Activated CD4-positive, alpha-beta T cell treated with anti-CD3 and anti-CD28 coated beads, Interleukin-2, Interleukin-4, amounts not matched to agents 100 ng/mL and 50 ng/mL, durations not matched to agents 16 hours and 8 hours (primary cell): ENCODE measurements at regions not wholly inside any gene's neighbourhood (a gene's known extent, or its start where the extent isn't known, plus 50 kb on each side); places are given as distances from the start of the nearest gene placed in this dataset.

Experiments used
- DNase-seq: peaks from one replicate; pipeline ENCODE4 v3.0.0-alpha.2; 2020; ENCODE audit warnings: low spot score

- DNase-seq, result no peak
These were observed 63.6 kb downstream of the NUDT12 start for GRCh38 chr5:103498800-103499551.

DNA sequence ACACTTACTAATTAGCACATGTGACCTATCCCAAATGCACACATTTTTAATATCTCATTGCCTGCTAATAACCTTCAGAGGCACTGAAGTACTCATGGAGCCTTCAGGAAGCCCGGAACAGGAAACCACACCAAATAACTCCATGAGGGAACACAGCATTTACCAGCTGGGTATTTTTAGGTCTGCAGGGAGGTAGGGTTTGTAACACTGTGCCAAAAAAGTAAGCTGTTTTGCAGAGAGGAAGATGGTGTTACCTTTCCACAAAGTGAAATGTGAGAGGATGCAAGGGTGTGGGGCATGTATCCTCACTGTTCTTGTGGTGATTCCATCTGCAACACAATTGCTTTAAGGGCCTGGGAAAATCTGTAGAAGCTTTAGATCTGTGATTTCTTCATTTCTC lies 64.4 kb downstream of the NUDT12 start:
- no peak for DNase-seq

- no peak for DNase-seq
These were observed 64.8 kb downstream of the NUDT12 start for GRCh38 chr5:103497781-103498180.

GRCh38 chr5:103490030-103490739 lies 72.4 kb downstream of the NUDT12 start:
- no peak for DNase-seq

DNA sequence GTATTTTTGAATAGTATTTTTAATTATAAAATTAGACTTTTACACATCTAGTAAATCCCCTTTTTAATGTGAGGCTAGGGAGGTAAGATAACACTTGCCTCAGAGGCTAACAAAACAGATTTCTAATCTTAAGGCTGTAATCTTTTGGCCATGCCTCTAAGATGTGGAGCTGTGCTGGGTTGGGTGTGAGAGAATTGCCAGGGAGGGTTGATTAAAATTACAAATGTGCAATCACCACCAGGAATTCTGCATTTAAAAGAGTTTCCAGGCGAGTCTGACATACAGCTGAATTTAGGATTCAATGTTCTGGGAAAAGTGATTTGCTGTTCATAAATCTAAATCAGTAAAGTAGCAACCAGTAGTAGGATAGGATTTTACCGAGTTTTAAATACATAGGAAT lies 73.3 kb downstream of the NUDT12 start:
- DNase-seq, result no peak

DNA sequence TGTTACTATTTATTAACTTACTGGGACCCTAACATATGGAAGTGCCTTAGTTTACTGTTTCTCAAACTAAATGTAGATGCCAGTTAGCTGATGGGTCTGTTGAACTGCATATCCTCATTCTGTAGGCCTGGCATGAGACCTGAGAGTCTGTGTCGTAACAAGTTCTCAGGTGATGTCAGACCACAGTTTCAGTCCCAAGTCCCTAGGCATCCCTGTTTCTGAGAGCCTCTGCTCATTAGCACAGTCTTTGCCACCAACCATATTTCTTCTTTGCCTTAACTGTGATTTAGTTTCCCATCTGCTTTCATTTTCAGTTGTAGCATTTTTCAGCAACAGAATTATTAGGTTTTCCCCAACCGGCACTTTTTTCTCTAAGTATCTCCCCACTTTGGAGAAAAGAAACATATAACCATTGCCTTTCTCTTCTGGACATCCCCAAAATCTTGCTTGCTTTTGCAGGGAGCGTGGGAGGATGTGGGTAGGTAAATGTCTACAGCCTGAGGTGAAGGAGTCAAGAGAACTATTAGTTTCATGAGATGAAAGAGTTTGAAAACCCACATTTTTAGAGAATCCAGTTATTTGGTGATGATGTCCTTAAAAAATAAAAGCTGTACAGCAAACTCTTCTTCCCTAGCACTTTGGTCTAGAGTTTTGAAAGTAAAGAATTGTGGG lies 74.6 kb downstream of the NUDT12 start:
- no peak for DNase-seq

- no peak for DNase-seq
These were observed 75.4 kb downstream of the NUDT12 start for GRCh38 chr5:103487218-103487617.

DNA sequence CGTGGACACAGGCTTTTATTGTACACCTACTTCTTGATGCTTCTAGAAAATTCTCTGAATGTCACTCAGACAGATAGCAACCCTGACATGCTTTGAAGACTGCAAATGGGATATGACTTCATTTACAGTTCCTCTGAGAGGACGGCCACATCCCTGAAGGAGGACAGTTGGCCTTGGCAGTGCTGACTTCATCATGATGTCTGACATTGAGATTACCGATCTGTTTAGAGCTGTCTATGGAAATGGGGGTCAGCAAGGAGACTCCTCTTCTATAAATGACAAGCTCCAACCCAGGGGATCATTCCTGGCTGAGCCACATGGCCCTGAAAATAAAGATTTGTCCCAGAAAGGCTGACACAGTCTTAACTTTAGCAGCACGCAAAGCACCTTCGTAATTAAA lies 75.8 kb downstream of the NUDT12 start:
- DNase-seq, result no peak

GRCh38 chr5:103480246-103480645 lies 82.3 kb downstream of the NUDT12 start:
- DNase-seq, result no peak

DNA sequence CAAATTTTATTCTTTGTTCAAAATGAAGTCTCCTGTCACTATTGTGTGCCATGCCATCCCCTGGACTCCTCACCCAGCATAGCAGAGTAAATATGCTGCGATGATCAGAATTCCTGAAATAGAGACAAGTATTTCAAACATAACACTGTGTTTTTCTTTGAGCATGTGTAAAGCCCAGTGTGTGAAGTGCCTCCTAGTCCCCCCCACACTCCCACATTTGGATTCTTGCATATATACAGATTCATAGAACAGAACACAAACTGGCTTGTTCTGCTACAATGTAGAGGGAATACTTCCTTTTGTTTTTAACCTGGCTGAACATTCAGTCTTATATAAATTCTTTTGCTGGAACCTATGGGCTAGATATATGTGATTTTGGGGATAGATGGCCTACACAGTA lies 84.9 kb downstream of the NUDT12 start:
- no peak for DNase-seq

GRCh38 chr5:103476811-103477210 lies 85.8 kb downstream of the NUDT12 start:
- no peak for DNase-seq

GRCh38 chr5:103475629-103476240 lies 86.9 kb downstream of the NUDT12 start:
- DNase-seq, result peak; percentile 42

GRCh38 chr5:103474677-103475076 lies 87.9 kb downstream of the NUDT12 start:
- DNase-seq, result no peak

DNA sequence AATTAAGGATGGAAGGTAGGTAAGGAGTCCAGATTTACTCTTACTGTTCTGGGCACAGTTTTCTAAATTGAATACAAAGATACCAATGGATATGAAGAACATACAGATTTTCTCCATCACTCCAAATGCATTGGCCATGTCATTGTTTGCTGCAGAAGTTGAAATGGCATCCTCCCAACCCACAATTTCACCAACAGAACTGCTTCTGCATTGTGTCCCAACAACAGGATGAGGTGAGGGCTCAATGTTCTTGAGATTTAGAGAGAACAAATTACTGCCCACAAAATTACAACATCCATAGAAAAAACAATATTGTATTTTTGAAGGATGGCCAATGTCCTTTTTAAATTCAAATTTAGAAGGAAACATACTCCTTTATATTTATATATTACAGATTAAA lies 88.9 kb downstream of the NUDT12 start:
- no peak for DNase-seq

DNA sequence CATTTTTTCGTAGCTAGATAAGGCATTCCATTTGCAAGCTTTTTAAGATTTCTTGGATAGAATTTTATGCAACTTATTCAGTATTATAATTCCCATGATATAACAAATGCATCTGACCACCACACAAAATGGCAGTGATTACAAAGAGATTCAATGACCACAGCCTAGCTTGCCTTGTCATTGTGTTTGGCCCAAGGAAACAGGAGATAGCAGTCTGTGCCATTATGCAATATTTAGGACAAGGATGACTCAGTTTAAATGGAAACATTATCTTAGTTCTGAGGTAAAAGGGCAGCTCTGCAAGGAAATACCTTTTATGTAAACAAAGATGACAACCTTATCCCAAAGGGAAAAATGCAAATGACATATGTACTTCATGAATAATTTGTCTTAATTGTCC lies 89.8 kb downstream of the NUDT12 start:
- DNase-seq, result no peak

GRCh38 chr5:103472265-103472664 lies 90.3 kb downstream of the NUDT12 start:
- no peak for DNase-seq

DNA sequence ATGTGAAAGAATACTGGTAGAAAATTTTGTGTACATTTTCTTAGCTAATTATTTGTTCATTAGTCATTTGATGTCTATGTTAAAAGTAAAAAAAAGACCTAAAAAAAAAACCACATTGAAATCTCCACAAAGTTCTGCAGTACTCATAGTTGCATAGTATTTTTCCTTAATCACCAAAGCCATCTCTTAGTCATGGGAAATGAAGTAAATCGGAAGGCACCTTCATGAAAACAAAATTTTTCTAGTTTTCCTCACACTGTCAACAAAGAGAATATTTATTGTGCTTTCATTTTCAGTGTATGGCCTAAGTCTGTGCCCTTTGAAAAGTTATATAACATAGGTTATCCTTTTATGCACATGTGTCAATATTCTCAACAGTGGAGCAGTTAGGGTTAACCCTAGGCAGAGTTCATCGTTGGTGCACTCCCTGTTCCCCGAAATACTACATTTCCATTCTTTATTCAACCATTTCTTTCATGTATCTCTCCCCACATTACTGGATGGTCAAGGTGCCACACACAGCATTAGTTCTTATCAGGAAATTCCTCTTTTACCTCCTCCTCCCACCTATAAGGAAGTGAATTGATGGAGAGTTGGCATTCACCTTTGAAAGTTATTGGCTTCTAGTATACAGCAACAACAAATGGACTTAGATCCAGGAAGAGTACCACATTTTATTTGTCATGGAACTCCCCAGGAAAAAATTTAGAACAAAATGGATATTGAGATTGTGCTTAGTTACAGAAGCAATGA lies 93.1 kb downstream of the NUDT12 start:
- DNase-seq, result no peak

DNA sequence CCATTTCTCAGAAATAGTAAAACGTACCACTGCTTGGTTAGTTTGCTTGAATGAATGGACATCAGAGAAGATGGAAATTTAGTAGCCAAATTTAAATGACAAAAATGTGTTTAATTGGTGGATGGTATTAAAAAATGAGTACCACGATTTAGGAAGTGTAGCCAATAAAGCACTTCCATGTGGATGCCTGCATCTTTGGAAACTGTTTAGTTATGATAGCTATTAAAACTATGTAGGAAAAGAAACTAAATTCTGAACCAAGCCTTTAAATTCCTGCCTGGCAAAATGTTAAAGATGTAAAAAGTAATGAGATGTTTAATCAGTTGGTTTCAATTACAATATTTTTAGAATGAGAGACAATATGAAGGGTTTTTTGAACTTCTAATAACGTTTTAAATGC lies 94.8 kb downstream of the NUDT12 start:
- DNase-seq, result no peak

- DNase-seq, result no peak
These were observed 96.1 kb downstream of the NUDT12 start for GRCh38 chr5:103466495-103466894.

DNA sequence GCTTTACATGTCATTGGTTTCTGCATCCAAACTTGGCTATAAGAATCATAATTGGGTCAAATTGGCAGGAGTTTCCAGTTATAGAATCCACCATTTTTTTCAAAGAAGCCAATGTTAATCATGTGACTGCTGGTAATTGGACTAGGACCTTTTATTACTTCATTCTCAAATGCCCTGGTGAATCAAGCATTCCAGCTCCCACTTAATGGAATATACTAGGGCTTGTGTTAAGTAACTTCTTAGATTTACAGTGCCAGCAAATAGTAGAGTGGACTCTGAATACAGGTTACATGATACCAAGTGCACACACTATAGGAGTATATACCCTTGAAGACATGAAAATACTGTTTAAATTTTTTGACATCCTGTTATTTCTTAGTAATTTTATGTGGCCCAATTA lies 96.7 kb downstream of the NUDT12 start:
- DNase-seq, result no peak

DNA sequence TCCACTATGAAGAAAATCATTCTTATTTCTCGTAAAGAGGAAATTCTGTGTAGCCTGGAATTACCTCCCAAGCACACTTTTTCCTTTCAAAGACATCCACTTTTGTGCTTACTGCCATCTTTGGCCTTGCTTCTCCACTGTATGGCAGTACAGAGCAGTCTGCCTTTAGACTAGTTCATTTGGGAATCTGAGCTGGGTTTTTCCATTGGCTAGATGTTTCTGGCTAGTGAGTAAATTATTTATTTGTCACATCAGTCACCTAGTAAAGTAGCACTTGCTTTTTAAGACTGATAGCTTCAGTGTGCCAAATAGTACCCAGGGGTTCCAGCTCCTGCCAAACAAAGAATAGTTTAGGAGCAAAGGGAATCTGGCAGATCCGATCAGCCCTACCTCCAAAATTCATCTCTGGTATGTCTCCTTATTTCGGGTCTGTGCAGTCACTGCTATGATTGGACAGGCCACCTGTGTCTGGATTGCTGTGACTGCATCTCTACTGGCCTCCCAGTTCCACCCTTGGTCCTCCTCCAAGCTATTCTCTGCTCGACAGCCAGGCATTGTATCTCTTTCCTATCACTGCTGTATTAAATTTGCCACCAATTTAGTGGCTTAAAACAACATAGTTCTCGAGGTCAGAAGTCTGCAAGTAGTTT lies 97.6 kb downstream of the NUDT12 start:
- no peak for DNase-seq

- no peak for DNase-seq
These were observed 99.3 kb downstream of the NUDT12 start for GRCh38 chr5:103463261-103463660.
